Right atrium auricular region (tissue), 2 donors: ENCODE measurements at regions not wholly inside any gene's neighbourhood (a gene's known extent, or its start where the extent isn't known, plus 50 kb on each side); places are given as distances from the start of the nearest gene placed in this dataset.

Experiments used
- DNase-seq: peaks from one replicate; pipeline ENCODE4 v3.0.0-alpha.2; 2019; ENCODE audit warnings: low spot score
- H3K27ac ChIP-seq, 2 donors: fragments of 200-600 bp; sonication (generic); 1 replicate in 1 of 2; 2 replicates in 1 of 2; pipeline ENCODE4 v1.5.1; 2016 to 2019
- H3K27me3 ChIP-seq, 2 donors: fragments of 200-600 bp; sonication (generic); one replicate each; pipeline versions ENCODE4 v1.5.1 to v1.6.0; 2017 to 2019
- H3K36me3 ChIP-seq: fragments of 200-600 bp; sonication (generic); one replicate; pipeline ENCODE4 v1.5.1; 2016
- H3K4me1 ChIP-seq, 2 donors: fragments of 200-600 bp; sonication (generic); one replicate each; pipeline versions ENCODE4 v1.5.1 to v1.6.0; 2017 to 2019
- H3K4me3 ChIP-seq, 2 donors: fragments of 200-600 bp; sonication (generic); 1 replicate in 1 of 2; 2 replicates in 1 of 2; pipeline ENCODE4 v1.5.1; 2017 to 2019; ENCODE audit warnings: mild to moderate bottlenecking in 1 of 2, moderate library complexity in 1 of 2
- H3K9me3 ChIP-seq, 2 donors: fragments of 200-600 bp; sonication (generic); one replicate each; pipeline ENCODE4 v1.5.1; 2019
- TF ChIP-seq, protein P1 (sequence below), 2 donors: fragments of 200-600 bp; sonication (generic); IDR thresholded peaks; one replicate each; pipeline ENCODE4 v1.5.1; 2019; ENCODE audit warnings: antibody characterized with exemption in 2 of 2

DNA sequence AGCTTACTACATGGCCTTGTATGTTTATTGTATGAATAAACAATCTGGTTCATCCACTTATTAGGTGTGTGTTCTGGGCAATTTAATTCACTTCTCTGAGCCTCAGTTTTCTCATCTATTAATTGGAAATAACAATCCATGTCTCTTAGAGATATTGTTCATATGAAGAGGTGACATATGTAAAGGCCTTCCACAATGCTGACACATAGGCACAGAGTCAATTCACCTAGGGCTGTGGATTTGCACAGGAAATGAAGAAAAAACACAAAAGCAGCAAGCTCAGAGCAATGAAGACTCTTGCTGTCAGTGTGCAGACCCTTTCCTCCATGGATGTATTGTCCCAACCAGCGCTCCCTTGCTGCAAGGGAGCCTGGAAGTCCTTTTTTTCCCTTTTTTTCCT lies 195.2 kb upstream of the CAMK1G start:
- Histone ChIP-seq H3K4me1 (no peaks in the 10 kb centered on the region), H3K27ac (no peak overlapping the region), H3K4me3 (no peak overlapping the region), H3K36me3 (no peaks in the 10 kb centered on the region), H3K27me3 (no peaks in the 10 kb centered on the region), H3K9me3 (no peaks in the 10 kb centered on the region)
- DNase-seq = no peak
- TF ChIP-seq, protein P1, sequence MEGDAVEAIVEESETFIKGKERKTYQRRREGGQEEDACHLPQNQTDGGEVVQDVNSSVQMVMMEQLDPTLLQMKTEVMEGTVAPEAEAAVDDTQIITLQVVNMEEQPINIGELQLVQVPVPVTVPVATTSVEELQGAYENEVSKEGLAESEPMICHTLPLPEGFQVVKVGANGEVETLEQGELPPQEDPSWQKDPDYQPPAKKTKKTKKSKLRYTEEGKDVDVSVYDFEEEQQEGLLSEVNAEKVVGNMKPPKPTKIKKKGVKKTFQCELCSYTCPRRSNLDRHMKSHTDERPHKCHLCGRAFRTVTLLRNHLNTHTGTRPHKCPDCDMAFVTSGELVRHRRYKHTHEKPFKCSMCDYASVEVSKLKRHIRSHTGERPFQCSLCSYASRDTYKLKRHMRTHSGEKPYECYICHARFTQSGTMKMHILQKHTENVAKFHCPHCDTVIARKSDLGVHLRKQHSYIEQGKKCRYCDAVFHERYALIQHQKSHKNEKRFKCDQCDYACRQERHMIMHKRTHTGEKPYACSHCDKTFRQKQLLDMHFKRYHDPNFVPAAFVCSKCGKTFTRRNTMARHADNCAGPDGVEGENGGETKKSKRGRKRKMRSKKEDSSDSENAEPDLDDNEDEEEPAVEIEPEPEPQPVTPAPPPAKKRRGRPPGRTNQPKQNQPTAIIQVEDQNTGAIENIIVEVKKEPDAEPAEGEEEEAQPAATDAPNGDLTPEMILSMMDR (IDR thresholded peaks at IDR 0.05) = no peak

- H3K36me3 ChIP-seq = no peaks in the 10 kb centered on the region
- H3K4me3 ChIP-seq = no peak overlapping the region
- H3K4me1 ChIP-seq = no peaks in the 10 kb centered on the region
- no peaks in the 10 kb centered on the region for H3K9me3 ChIP-seq
- no peak overlapping the region for H3K27ac ChIP-seq
- no peak for DNase-seq
- TF ChIP-seq, protein P1 (IDR thresholded peaks at IDR 0.05) = no peak
- H3K27me3 ChIP-seq = no peaks in the 10 kb centered on the region
These were observed 194.3 kb upstream of the CAMK1G start for GRCh38 chr1:209389258-209389657.

DNA sequence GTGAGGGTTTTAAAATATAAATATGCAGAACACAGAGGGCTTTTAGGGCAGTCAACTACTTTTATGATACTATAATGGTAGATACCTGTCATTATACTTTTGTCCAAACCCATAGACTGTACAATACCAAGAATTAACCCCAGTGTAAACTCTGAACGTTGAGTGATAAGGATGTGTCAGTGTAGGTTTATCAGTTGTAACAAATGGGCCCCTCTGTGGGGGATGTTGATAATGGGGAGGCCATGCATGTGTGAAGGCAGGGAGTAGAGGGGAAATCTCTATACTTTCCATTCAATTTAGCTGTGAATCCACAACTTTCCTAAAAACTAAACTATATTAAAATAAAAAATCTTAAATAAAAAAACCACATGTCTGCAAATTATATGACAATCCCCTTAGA lies 193.5 kb upstream of the CAMK1G start:
- Histone ChIP-seq H3K27me3 (no peaks in the 10 kb centered on the region), H3K36me3 (no peaks in the 10 kb centered on the region), H3K4me3 (no peak overlapping the region)

GRCh38 chr1:209390764-209391163 lies 192.8 kb upstream of the CAMK1G start:
- no peaks in the 10 kb centered on the region for H3K9me3 ChIP-seq

More for the DNA sequence above, 193.5 kb upstream of the CAMK1G start:
- Histone ChIP-seq H3K27ac (no peak overlapping the region), H3K9me3 (no peaks in the 10 kb centered on the region), H3K4me1 (no peaks in the 10 kb centered on the region)
- TF ChIP-seq, protein P1 (IDR thresholded peaks at IDR 0.05) = no peak
- no peak for DNase-seq

DNA sequence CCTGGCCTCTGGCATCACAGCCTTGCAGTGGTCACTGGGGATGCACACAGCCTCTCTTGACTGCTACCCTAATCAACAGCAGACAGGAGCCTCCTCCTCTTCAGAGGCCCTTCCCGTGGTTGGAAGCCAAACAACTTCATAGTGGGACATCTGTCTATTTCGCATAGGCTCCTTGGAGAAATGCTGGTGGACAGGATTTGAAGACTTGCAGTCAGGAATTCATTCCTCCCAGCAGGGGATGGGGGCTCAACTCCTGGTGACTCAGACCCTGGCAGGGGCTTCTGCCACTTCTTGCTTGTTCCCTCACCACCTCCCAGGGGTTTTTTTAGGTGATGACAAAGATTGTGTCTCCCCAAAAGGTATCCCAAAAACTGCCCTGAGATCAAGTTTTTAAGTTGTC lies 191.7 kb upstream of the CAMK1G start:
- no peaks in the 10 kb centered on the region for H3K9me3 ChIP-seq
- H3K27ac ChIP-seq = no peak overlapping the region
- H3K36me3 ChIP-seq = no peaks in the 10 kb centered on the region
- TF ChIP-seq, protein P1 (IDR thresholded peaks at IDR 0.05) = no peak
- no peak for DNase-seq
- no peaks in the 10 kb centered on the region for H3K4me1 ChIP-seq
- H3K4me3 ChIP-seq = no peak overlapping the region
- no peaks in the 10 kb centered on the region for H3K27me3 ChIP-seq

More at GRCh38 chr1:209390764-209391163, 192.8 kb upstream of the CAMK1G start:
- Histone ChIP-seq H3K36me3 (no peaks in the 10 kb centered on the region), H3K27ac (no peak overlapping the region), H3K4me1 (no peaks in the 10 kb centered on the region), H3K27me3 (no peaks in the 10 kb centered on the region), H3K4me3 (no peak overlapping the region)
- no peak for DNase-seq
- TF ChIP-seq, protein P1 (IDR thresholded peaks at IDR 0.05) = no peak

GRCh38 chr1:209395169-209395568 lies 188.3 kb upstream of the CAMK1G start:
- no peak for DNase-seq
- H3K27ac ChIP-seq = no peak overlapping the region
- no peaks in the 10 kb centered on the region for H3K36me3 ChIP-seq
- H3K27me3 ChIP-seq = no peaks in the 10 kb centered on the region
- TF ChIP-seq, protein P1 (IDR thresholded peaks at IDR 0.05) = no peak
- H3K9me3 ChIP-seq = no peaks in the 10 kb centered on the region
- no peaks in the 10 kb centered on the region for H3K4me1 ChIP-seq
- H3K4me3 ChIP-seq = no peak overlapping the region
